Skin epidermis (tissue), 12 donors: ENCODE measurements at regions not wholly inside any gene's neighbourhood (a gene's known extent, or its start where the extent isn't known, plus 50 kb on each side); places are given as distances from the start of the nearest gene placed in this dataset.

Experiments used
- H3K27ac ChIP-seq, 21 experiments: fragments of 200-600 bp; sonication (generic) in 11 of 21; one replicate each; pipeline ENCODE4 v1.5.0; 2020; ENCODE audit warnings: mild to moderate bottlenecking in 3 of 21, inconsistent platforms in 2 of 21, moderate library complexity in 2 of 21
- H3K4me3 ChIP-seq, 7 experiments: fragments of 200-600 bp; sonication (generic) in 2 of 7; one replicate each; pipeline ENCODE4 v1.5.0; 2020; ENCODE audit warnings: inconsistent platforms in 2 of 7, mild to moderate bottlenecking in 2 of 7, moderate library complexity in 1 of 7

DNA sequence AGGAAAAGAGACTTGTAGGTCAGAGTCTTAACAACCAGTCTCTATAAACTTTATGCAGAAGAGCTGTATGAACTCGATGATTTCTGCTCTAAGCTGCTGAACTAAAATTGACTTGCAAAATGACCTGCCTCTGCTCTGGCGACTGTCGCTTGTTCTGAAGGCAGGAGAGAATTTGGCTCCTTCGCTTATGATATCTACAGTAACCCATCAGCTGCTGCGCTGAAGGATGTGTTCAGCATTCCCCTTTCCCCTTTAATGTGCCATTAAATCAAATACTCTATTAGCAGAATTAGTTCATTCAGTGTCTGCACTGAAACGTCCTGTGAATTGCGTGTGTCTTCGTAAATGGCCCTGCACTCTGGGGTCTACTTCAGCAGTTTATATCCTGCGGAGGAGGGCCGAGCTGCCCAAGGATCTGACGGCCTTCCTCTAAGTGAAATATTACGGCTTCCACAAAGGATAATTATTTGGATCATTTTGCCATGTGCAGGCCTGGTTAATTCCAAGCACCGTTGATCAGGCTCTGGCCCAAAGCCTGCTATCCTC is 254.9 kb downstream of the SNX10 start:
- H3K27ac ChIP-seq = no peak overlapping the region
- H3K4me3 ChIP-seq = no peak overlapping the region

DNA sequence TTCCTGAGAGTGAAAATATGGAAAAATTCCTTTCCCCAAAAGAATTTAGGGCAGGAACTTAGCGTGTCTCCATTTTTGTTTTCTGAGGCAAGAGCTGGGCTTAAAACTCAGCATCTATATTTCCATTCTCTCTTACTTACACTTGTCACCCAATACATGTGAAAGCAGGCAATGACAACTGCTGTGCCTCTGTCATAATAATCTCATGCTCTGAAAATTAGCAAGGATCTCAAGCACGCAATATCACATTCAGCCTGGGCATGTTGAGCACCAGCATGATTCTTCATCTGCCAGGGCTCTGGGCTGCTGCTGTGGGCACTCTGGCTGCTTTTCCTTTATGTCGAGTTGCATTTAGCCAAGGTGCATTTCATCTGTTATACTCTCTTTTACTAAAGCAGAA is 255.5 kb downstream of the SNX10 start:
- Histone ChIP-seq H3K4me3 (no peak overlapping the region), H3K27ac (no peak overlapping the region)

DNA sequence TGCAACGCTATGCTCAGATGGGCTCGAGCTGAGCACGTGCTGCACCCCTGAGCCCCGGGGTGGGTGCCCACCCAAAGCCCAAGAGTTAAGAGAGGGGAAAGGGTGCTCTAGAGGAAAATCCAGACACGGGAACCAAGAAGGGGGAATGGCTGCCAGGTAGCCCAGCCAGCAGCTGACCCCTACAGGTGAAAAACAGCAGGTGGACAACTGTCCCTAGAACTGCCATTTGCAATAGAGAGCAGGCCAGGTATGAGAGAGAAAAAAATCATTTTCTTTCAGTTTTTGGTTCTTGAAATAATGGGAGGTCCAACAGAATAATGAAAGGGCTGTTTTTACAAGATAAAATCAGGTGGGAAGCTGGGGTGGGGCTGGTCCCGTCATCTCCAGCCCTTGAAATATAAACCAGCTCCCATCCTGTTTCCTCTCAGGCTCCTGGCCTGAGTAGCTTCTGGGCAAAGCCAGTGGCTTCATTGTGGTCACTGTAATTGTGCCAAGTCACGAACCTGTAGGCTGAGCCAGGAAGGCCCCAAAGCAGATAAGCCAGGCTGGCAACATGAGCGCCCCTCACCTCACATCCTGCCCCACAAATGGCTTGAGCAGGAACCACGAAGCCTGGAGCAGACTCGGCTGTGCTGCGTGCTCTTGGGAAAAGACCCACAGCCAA is 257.8 kb downstream of the SNX10 start:
- no peak overlapping the region for H3K27ac ChIP-seq

DNA sequence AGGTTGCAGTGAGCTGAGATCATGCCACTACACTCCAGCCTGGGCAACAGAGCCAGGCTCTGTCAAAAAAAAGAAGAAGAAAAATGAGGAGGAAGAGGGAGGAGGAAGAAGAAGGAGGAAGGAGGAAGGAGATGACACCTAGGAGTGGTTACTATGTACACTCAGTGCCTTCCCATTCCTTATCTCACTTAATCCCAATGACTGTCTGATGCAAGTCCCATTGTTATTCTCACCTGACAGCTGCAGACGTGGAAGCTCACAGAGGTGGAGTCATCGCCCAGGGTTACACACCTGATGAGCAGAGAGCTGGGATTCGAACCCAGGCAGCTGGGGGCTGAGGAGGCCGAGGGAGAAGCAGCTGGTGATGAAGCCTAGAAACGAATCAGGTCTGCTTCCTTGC is 258.8 kb downstream of the SNX10 start:
- H3K4me3 ChIP-seq = no peak overlapping the region
- H3K27ac ChIP-seq = no peak overlapping the region

More for the DNA sequence above, 257.8 kb downstream of the SNX10 start:
- no peak overlapping the region for H3K4me3 ChIP-seq

DNA sequence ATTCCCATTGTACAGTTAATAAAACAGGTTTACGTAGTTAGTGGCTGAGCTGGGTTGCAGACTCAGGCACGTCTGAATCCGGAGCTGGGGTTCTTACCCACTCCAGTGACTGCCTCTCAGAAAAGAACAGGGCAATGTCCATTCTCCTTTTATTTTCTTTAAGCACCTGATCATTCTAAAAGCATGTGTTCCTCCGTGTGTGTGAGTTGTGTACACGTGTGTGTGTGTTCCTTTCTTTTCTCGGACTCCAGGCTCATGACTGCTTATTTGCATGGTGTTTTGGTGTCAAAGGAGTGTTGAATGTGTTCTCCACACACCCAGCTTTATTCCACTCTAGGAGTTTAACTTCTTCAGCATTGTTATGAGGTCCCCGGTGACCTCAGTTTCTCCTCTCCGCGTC is 260.1 kb downstream of the SNX10 start:
- Histone ChIP-seq H3K4me3 (no peak overlapping the region), H3K27ac (no peak overlapping the region)

DNA sequence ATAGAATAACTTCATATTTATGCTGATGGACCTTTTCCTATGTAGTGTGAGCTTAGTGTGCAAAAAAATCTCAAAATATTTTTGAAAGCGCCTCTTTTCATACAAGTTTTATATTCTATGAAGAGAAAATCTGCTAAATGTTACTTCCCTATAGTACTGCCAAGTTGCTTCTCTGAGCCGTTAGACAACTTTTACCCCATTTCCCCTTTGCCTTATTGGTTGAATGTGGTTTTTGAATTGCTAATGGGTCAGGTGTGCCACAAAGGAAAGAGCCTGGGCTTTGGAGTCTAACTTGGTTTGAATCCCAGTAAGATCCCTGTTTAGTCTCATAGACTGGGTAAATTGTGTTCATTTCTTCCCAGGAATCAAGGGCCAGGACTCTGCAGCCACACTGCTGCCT is 261.5 kb downstream of the SNX10 start:
- no peak overlapping the region for H3K27ac ChIP-seq

DNA sequence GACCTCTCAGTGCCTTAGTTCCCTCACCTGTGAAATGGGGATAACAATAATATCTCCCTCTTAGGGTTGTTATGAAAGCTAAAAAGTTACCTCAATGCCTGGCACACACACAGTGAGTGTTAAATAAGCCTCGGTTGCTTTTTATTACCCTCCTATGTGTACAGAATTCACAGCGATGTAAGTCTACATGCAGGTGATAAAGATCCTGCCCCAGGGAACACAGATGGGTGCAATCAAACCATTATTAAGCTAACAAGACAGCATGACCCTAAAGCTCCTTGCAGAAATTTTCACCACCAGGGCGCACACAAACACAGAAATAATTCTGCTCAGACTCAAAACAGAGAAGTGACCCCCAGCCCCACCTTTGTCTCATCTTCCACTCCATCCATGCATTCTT is 261.9 kb downstream of the SNX10 start:
- Histone ChIP-seq H3K27ac (no peak overlapping the region), H3K4me3 (no peak overlapping the region)

More for the DNA sequence above, 261.5 kb downstream of the SNX10 start:
- H3K4me3 ChIP-seq = no peak overlapping the region

DNA sequence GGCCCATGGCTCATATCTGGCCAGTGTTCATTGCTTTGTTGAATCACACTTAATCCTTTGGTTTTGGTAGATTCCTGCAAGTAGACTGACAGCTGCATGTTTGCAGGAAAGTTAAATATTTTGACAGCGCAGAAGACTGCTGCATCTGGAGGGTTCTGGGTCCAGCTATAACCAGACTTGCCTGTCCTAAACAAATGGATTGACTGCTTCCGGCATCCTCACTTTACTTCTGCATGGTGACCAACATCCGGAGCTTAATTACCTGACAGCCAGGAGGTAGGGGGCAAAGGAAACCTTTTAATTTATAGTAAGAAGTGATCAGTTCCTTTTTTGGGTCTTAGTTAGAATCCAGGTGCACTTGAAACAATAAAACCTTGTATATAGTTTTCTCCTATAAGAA is 263.3 kb downstream of the SNX10 start:
- H3K27ac ChIP-seq = no peak overlapping the region

DNA sequence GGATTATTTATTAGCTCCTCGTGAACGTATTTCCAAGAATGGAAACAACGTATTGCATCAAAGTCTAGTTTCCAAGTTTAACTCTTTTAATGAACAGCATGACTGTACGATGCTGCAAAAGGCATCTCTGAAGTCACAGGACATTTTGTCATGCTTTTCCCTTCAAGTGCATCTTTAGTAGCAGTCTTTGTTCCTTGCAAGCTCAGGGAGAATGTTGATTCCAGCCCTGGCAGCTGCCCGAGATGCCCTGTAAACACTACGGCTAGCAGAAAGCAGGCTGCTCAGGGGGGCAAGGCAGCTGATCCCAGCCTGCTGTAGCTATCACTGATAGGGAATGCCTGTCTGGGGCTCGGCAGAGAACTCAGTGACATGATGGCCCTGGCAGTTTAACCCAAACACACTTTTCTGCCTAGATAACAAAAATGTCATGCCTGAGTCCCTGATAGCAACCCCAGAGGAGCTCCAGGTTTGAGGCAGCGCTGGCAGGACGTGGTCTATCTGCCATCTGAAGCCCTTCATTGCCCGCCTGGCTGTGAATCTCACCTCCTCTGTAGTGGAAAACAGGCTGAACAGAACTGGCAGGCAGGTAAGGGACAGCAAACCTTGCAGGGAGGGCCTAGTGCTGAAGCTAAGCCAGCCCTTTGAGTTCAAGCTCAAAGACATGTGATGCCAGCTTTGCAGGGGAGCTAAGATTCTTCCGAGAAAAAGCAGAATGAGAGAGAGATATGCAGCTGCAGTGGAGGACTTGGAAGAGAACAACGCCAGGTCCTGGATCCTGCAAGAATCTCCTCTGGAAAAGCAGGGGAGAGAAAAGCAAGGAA is 264.6 kb downstream of the SNX10 start:
- Histone ChIP-seq H3K27ac (no peak overlapping the region), H3K4me3 (no peak overlapping the region)

More for the DNA sequence above, 263.3 kb downstream of the SNX10 start:
- H3K4me3 ChIP-seq = no peak overlapping the region

DNA sequence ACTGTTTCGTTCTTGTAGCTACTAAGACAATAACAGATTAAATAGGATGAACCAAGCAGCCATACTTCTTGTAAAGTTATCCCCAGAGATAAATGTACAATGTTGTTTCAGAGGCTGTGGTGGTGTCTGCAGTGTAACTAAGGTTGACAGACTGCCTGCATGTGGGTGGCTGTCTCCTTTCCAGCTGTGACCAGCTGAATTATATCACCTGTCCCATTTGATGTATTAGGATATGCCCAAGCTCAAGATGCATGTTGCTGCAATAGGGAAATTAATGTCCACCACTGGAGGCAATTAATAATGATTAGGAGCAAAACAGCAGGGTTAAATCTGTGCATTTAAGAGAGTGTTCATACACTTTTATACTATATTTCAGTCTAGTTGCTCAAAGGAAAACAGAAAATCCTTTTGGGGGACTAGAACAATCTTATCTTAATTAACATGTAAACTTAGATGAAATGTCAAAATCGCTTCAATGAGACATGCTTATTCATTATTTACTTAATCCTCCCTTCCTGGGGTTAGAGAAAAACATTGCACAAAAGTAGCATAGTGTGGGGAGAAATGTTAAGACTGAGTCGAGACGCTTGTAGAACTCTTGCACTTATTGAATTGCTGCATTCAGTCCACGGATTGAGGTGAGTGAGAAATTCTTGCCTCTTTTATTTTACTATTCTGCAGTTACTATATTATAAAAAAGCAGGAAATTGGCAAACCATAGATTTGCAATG is 269.0 kb downstream of the SNX10 start:
- Histone ChIP-seq H3K27ac (no peak overlapping the region), H3K4me3 (no peak overlapping the region)

DNA sequence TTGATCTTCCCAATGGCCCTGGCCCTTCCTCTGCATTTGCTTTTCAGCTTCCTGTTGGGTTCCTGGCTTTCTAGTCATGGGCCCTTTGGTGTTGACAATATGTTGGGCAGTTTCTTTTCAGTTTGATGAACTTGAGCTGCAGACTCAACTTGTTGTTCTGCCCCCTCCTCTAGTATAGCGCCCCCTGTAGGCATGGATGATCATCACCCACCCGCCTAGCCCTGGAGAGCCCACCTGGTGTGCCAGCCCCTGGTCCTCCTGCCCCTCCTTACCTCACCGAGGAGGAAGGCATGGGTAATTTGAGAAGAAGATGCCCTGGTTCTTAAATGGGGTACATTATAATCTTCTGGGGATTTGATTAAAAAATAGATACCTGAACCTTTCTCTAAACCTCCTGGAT is 271.2 kb downstream of the SNX10 start:
- Histone ChIP-seq H3K4me3 (no peak overlapping the region), H3K27ac (no peak overlapping the region)

DNA sequence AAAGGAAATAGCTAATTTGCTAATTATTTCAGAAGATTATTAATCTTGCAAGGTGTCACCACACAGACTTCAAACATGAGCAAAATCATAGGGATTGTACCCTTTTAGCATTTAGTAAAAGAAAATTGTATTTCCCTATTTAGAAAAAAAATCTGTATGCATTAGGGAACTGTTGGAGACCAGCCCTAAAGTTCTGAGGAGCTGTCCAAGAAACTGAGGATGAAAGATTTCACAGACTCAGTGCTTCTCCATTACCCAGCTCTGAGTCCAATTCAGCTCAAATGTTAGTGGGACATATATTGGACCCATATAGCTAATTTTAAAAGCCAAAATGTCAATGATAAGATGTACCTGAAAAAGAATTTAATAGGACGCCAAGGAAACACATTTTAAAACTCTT is 271.7 kb downstream of the SNX10 start:
- no peak overlapping the region for H3K4me3 ChIP-seq
- no peak overlapping the region for H3K27ac ChIP-seq

DNA sequence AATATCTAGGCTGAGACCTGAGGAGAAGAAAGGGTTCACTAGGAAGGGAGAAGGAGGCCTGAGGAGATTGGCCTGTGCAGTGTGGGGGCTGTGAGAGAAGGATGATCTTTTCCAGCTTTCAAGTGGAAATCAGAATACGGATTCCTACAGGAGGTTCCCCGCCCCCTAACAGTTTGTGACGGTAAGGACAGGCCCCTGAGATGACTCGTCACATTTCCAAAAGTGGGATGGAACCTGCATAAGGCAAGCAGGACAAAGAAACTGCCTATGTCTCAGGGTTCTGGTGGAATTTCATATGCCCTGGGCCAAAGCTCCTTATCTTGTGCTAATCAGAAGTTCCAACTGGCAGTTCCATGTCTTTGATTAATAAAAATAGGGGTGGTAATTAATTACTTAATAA is 275.6 kb downstream of the SNX10 start:
- H3K27ac ChIP-seq = no peak overlapping the region

DNA sequence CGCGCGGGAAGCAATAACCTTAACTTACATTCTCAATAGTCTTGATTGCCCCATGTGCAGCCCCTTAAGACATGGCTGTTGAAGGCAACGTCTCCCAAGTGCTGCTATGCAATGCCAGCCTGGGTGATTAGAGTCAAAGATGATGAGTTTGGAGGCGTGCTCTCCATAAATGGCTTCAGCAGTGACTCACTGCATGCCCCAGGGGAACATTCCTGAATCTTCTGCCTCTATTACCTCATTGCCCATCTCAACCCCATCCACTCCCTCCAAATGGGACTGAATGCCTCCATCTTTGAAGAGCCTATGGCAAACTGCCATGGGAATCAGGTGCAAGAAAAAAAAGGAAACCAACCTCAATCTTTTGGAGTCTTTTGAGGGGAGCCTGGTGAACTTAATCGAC is 282.8 kb downstream of the SNX10 start:
- Histone ChIP-seq H3K27ac (no peak overlapping the region), H3K4me3 (no peak overlapping the region)

More for the DNA sequence above, 275.6 kb downstream of the SNX10 start:
- no peak overlapping the region for H3K4me3 ChIP-seq

DNA sequence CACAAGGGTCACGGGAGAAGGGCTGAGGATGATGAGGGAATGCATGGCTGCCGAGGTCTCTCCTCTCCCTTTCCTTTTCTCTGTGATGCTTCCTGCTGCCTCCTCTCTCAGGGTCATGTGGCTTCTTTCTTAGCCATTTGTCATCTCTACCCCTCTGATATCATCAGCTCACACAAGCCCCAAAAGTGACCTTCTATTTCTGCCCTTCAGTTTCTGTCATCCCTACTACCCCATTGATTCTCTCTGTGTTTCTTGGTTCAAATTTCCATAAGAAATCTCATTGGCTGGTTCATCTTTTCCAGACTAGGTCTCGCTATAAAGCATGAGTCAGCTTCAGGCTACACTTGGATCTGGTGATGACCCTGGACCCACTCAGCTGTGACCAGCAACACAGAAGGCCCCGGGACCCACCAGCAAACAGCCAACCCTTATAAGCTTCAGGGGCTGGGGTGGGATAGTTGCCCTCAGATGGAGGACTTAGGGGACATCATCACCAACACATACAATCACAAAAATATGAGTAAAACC is 284.3 kb downstream of the SKAP2 start:
- Histone ChIP-seq H3K27ac (no peak overlapping the region), H3K4me3 (no peak overlapping the region)

DNA sequence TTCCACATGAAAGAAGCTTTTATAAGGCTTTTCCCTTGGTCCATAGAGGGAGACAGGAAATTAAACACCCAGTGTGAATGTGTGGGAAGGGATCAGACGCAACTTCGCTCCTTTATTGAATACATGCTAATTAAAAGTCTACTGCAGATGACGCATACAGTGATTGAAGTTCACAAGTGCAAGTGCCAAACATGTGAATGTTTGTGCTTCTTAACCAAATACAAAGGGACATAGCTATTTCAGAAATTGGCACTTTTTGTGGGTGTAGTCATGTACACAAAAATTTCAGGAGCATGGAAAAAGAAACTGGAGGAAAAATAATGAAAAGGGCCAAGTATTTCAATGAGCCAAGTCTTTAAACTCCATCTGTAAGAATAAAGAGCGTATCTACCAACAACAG is 283.7 kb downstream of the SKAP2 start:
- Histone ChIP-seq H3K27ac (no peak overlapping the region), H3K4me3 (no peak overlapping the region)

DNA sequence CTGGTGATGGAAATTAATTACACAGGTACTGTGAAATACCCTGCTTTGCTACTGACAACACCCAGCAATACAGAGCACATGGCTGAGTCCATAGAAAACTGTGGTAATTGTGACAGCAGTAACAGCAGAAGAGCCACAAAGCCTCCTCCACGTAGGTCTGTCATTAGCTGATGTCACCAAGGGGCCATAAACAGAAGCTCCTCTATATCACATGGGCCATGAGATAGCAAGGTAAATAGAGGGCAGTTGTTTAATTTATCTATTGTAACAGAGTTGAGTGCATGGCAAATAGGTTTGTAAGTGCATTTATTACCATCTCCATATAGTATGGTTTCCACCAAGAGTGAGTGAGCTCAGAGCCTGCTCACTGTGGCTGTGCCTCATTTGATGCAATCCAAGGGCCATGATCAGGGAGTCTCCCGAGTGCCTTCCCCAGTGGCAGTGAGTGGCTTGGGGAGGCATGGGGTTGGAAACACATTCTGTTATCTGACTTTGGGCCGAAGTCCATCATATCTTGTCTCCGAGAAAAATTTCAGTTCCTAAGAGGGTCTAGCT is 281.2 kb downstream of the SKAP2 start:
- H3K4me3 ChIP-seq = no peak overlapping the region
- H3K27ac ChIP-seq = no peak overlapping the region

DNA sequence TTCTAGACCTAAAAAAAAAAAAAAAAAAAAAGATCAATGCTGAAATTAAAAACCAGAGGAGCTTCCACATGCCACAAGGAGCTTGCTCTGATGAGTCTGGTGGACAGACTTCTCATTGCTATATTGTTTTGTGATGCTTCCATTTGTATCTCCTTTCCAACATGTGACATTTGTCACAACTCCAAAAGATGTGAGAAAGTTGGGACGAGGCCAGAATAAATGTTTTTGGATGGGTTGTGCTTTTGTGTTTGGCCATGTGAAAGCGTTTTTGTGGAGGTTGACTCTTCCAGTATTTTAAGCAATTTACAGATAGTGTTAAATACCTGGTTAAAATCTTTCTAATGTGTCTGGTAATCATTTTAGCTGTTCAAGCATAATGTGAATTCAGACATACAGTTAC is 280.1 kb downstream of the SKAP2 start:
- H3K4me3 ChIP-seq = no peak overlapping the region
- H3K27ac ChIP-seq = no peak overlapping the region

DNA sequence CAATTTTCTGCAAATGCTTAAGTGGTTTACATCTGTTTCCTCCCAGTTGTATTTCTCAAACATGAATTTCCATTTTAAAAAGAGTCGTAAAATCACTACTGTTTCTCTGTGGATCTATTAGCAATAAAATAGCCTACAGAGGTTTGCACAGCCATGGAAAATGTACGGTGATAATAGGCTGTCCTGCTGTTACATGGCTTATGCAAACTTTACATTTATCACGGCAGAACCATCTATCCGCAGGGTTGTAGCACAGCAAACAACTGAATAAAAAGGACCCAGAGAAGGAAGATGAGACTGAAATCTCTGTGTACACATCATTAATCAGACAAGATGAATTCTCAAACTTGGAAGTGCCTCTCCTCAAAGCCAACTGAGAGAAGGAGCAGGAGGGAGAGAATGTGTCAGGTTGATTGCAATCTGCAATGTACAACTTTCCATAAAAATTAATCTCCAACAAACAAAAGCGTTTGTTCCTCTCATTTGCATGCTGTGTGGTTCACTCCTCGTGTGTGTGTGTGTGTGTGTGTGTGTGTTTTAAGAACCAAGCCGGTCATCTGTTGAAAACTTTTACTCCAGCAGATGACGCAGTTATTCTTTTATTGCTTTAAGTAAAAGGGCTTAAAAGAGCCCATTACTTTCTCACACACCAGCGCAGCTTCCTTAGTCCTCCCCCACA is 279.3 kb downstream of the SKAP2 start:
- Histone ChIP-seq H3K27ac (no peak overlapping the region), H3K4me3 (no peak overlapping the region)
